Brain microvascular endothelial cell (primary cell): ENCODE measurements at regions not wholly inside any gene's neighbourhood (a gene's known extent, or its start where the extent isn't known, plus 50 kb on each side); places are given as distances from the start of the nearest gene placed in this dataset.

ENCODE experiments used
- DNase-seq: peaks from one replicate; pipeline ENCODE4 v3.0.0-alpha.2; 2020
- H3K27ac ChIP-seq: fragments of 250-450 bp; sonication (Bioruptor Pico); 2 replicates; pipeline ENCODE4 v1.5.1; 2020; ENCODE audit warnings: mild to moderate bottlenecking, moderate library complexity
- H3K27me3 ChIP-seq: fragments of 250-450 bp; sonication (Bioruptor Pico); replicated peaks from 2 replicates; pipeline ENCODE4 v1.5.1; 2020; ENCODE audit warnings: mild to moderate bottlenecking
- H3K36me3 ChIP-seq: fragments of 250-450 bp; sonication (Bioruptor Pico); replicated peaks from 2 replicates; pipeline ENCODE4 v1.5.1; 2020; ENCODE audit warnings: mild to moderate bottlenecking
- H3K4me3 ChIP-seq: 2 replicates; pipeline ENCODE4 v1.5.1; 2011; ENCODE audit warnings: low read depth, mild to moderate bottlenecking, control low read depth, low read length, moderate library complexity
- in situ Hi-C: cut with HindIII; loops from 2 replicates; pipeline ENCODE4 v1.10.0; 2017; ENCODE audit warnings: low sequenced_read_pairs, low pct_ligation_motif_present
- TF ChIP-seq, protein P1 (sequence below): IDR thresholded peaks from 2 replicates; pipeline ENCODE4 v1.5.1; 2011; ENCODE audit warnings: low read depth, mild to moderate bottlenecking, moderate library complexity, low read length, control low read depth, inconsistent platforms; ENCODE audit errors: missing control alignments

DNA sequence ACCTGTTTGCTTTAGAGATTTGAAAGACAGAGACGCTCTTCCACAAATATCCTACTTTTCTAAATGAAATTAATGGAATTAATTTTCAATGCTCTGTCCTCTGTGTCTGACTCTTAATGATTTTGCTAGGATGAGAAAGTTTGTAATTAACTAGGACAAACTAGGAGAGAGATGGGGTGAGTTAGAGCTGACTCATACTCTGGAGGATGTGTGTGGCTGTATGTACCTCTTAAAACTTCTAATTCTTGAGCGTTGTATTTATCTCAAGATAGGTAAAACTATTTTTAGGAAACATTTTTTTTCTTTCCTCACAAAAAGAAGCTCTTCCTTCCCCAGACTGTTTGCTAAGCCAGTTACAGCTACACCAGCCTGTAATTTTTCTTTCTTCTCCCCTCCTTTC is 178.8 kb upstream of the ANKRD30A start:
- Histone ChIP-seq H3K4me3 (no peak overlapping the region), H3K27me3 (no peaks in the 10 kb centered on the region), H3K27ac (no peak overlapping the region), H3K36me3 (no peaks in the 10 kb centered on the region)
- in situ Hi-C loops, result no loop called here
- TF ChIP-seq, protein P1, sequence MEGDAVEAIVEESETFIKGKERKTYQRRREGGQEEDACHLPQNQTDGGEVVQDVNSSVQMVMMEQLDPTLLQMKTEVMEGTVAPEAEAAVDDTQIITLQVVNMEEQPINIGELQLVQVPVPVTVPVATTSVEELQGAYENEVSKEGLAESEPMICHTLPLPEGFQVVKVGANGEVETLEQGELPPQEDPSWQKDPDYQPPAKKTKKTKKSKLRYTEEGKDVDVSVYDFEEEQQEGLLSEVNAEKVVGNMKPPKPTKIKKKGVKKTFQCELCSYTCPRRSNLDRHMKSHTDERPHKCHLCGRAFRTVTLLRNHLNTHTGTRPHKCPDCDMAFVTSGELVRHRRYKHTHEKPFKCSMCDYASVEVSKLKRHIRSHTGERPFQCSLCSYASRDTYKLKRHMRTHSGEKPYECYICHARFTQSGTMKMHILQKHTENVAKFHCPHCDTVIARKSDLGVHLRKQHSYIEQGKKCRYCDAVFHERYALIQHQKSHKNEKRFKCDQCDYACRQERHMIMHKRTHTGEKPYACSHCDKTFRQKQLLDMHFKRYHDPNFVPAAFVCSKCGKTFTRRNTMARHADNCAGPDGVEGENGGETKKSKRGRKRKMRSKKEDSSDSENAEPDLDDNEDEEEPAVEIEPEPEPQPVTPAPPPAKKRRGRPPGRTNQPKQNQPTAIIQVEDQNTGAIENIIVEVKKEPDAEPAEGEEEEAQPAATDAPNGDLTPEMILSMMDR, result no peak
- DNase-seq, result no peak

DNA sequence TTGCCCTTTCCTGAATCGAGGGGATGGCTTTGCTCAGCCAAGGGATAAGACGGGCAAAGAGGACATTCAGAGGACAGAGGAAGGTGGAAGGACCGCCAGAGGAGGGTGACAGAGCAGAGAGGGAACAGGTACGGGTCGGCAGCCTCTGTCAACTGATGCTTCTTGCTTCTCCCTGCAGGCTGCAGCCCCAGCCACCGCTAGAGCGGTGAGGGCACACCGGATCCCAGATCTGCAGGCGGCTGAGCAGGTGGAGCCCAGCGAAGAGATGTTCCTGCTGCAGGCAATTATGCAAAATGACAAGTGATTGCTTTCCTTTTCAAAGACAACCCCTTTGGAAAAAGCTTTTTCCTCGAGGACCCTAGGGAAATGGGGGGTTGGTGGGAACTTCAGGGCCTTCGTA is 181.9 kb upstream of the ANKRD30A start:
- in situ Hi-C loops, result no loop called here
- DNase-seq, result no peak
- no peak overlapping the region for H3K4me3 ChIP-seq
- TF ChIP-seq, protein P1, result no peak
- H3K36me3 ChIP-seq, result no peaks in the 10 kb centered on the region
- no peak overlapping the region for H3K27ac ChIP-seq
- H3K27me3 ChIP-seq, result no peaks in the 10 kb centered on the region

DNA sequence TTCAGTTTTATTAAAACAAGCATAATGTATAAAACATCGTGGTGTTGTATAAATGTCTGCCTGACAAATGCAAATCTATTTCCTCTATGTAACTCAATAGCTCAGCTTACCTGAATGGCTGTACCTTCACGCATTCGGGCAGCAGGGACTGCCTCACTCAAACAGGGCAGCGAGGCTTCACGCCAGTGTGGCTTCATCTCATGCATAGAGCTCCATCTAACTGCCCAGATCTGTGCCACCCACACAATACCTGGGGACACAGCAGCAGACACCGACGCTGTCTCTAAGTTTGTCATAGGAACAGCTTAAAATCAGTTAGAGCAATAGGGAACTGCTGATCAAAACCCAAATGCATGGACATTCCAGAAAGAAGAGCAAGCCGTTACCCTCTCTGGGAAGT is 182.8 kb upstream of the ANKRD30A start:
- no peak overlapping the region for H3K4me3 ChIP-seq
- H3K36me3 ChIP-seq, result no peaks in the 10 kb centered on the region
- in situ Hi-C loops, result no loop called here
- DNase-seq, result no peak
- H3K27me3 ChIP-seq, result no peaks in the 10 kb centered on the region
- TF ChIP-seq, protein P1, result no peak
- no peak overlapping the region for H3K27ac ChIP-seq

DNA sequence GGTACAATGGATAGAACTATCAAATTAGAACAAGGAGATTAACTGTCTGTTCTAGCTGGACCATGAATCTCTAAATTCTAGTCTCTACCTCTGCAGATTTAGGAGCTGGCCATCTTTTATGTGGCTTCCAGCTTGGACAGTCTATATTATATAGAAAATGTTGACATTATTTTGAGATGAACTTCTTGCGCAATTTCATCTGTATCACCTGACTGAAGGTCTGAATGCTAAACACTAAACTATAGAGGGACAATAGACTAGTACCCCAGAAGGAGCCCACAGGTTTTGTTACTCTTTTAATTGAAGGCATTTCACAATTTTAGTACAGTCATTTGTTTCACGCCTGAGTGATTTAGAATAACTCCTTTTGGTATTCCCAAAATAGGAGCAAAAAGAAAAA is 222.4 kb upstream of the ANKRD30A start:
- H3K4me3 ChIP-seq, result no peak overlapping the region
- in situ Hi-C loops, result no loop called here
- TF ChIP-seq, protein P1, result no peak
- no peak for DNase-seq
- no peak overlapping the region for H3K27ac ChIP-seq
- H3K36me3 ChIP-seq, result no peaks in the 10 kb centered on the region
- H3K27me3 ChIP-seq, result no peaks in the 10 kb centered on the region

DNA sequence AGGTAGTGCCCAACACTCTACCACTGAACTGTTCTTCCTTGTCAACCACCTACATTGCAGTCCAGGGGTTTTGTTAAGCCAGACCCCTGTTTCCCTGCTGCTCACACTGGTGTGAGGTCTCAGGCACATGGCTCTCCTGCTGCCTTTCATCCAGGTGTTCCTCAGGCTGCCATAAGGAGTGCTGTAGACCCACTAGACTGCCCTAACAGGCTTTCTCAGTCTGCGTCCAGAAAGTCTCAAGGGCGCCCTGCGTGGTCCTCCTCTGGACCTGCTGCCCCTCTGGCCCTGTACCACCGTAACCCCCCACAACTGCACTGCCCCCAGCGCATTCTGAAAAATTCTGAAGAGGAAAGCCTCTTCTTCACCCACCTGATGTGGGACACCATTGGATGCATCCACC is 225.7 kb upstream of the ANKRD30A start:
- Histone ChIP-seq H3K36me3 (no peaks in the 10 kb centered on the region), H3K27me3 (no peaks in the 10 kb centered on the region), H3K4me3 (no peak overlapping the region), H3K27ac (no peak overlapping the region)
- no peak for DNase-seq
- in situ Hi-C loops, result no loop called here
- TF ChIP-seq, protein P1, result no peak

DNA sequence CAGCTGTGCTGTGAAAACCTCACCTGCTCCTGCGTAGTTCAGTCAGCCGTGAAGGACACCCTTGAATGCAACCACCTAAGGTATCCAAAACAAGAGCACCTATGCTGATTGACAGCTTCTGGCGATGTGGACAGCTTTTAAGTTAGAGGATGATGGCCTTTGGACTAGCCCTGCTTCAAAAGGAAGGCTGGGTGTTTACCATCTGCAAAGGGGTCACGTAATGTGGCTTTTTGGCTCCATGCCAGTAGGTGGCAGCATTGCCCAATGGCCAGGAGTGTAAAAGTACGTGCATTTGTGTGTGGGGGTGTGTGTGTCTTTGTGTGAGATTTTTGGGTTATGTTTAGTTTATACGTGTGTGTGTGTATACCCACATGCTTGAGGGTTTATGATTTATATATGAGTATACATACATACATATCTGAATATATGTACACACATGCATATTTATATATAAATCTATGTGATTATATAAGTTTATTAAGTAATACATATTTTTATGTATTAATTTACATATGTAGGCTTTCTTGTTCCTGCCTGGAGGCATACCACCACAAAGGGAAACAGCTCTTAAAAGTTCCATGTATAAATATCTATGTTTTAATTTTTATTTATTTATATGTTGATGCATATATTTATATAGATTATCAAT is 236.3 kb upstream of the ANKRD30A start:
- H3K27me3 ChIP-seq, result no peaks in the 10 kb centered on the region
- in situ Hi-C loops, result no loop called here
- no peaks in the 10 kb centered on the region for H3K36me3 ChIP-seq
- no peak overlapping the region for H3K27ac ChIP-seq
- DNase-seq, result peak; percentile 18
- H3K4me3 ChIP-seq, result no peak overlapping the region
- TF ChIP-seq, protein P1, result peak; percentile 65
